ENCODE measurements at regions not wholly inside any gene's neighbourhood (a gene's known extent, or its start where the extent isn't known, plus 50 kb on each side); places are given as distances from the start of the nearest gene placed in this dataset.

DNA sequence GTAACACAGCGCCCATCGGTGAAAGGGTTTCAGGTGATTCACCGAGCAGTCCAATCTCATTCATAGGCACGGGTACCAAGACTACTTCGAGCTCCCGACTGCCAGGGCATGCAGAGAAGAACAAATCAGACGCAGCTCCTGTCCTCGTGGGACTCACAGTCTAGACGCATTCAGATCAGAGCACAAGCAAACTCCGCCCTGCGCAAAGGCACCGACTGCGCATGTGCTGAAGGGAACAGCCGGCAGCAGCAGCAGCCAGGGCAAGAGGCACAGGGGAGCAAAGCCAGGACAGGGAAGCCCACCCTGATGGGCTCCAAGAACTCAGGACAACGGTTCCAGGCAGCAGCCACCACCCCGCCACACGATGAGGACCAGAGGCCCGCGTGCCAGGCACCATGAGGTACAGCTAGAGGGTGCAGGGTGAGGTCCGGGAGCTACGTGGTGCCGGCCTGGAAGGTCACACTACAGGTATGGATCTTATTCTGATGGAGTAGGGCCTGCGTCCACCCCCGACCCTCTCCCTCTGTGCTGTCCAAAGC is 315.7 kb downstream of the FOXL1 start:
- DNase-seq: no peak

DNA sequence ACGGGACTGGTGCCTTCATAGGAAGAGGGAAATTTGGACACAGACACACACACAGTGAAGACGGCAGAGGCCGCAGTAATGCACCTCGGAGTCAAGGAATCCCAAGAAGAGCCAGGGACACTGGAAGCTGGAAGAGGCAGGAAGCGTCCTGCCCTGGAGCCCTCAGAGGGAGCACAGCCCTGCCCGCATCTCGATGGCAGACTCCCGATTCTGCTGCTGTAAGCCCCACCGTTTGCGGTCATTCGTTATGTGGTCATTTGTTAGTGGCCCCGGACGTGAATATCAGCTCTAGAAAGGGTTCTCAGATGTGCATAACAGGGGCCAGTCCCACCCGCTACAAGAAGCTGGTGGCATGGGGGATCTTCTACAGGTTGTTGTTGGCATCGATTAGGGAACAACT is 316.6 kb downstream of the FOXL1 start:
- no peak for DNase-seq

DNA sequence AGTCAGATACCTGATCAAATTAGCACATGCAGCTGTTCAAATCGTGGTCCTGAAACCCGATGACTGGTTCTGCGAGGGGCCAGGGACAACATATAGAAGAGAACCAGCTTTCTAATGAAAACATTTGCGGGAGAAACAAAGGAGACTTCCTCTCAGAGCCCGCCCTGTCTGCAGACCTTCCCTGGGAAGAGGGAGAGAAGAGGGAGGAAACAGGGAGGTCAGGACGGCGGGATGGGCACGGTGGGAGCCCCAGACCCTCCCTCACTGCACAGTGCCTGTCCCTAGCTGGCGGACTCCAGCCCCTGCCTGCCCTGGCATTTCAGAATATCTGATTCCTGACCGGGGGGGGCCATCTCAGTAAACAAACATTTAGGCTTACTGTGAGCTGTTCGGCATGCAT is 317.3 kb downstream of the FOXL1 start:
- DNase-seq: no peak

DNA sequence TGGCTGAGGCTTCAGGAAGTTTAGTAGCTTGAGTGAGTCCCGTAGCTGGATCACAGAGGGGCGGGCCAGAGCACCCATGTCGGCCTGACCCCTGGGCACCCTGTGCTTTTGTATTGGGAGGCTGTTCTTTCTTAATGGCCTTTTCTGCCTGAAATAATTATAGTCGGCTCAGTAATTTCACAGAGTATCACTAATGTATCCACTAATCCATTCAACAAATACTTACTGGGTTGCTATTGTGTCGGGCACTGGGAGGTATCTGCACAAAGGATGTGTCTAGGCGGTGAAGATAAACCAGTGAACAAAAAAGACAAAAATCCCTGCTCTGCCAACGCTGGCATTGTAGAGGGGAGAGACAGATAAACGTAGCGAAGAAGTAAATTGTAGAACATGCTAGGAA is 318.6 kb downstream of the FOXL1 start:
- DNase-seq: no peak

DNA sequence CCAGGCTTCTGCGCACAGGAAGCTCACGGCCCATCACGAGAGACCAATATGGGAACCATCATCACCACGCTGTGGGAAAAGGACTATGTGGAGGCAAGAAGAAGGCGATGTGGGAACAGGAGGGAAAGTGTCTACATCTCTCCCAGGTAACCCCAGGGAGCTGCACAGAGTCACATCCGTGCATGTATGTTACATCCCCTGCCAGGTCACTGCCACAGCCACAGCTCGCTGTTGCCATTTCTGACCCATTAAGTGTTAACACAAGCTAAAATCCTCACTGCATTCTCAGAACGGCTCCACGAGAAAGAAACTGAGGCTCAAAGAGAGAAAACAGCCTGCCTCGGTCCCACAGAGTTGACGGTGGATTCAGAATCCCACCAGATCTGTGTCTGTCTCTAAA is 319.1 kb downstream of the FOXL1 start:
- no peak for DNase-seq

DNA sequence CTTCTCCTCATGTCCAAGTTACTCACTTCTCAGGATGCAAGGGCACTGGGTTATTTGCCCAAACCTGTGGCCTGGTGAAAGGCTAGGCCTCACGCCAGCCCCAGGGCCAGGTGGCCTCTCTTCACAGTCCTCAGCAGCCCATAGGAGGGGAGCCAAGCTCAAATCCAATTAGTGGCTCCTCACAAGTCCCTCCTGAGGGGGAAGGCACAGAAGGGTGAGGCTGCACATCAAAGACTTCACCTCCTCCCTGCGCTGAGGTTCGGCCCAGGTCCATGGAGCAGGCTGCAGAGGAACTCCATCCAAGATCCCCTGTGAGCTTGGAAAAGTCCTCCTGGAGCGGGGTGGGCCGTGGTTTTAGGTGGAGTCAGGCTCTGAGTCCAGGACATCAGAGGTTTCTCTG is 320.0 kb downstream of the FOXL1 start:
- DNase-seq: no peak

DNA sequence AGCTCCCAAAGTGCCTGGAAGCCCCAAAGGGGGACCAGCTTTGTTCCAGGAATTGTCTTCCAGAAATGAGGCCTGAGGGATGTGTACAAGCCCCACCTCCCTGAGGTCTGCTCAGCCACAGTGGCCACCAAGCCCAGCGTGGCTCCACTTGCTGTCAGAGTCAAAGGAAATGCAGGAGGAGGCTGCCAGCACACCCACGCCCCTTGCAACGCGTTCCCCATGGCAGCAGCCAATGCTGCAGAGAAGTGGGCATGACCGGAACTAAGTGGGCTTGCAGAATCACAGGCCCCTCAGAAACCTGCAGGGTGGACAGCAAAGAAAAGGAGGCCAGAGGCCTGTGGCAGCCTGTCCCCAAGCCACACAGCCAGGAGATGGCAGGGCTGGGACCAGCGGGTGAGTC is 320.8 kb downstream of the FOXL1 start:
- DNase-seq: no peak

DNA sequence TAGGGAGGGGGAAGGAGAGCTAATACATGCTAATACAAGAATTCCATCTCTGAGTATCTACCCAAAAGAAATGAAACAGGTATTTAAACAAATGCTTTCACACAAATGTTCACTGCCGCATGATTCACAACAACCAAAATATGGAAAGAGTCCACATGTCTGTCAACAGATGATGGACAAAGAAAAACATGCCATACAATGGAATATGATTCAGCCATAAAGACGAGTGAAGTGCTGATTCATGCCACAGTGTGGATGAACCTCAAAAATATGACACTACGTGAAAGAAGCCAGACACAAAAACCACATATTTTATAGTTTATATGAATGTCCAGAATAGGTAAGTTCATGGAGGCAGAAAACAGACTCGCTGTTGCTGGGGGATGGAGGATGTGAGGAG is 321.4 kb downstream of the FOXL1 start:
- DNase-seq: no peak

DNA sequence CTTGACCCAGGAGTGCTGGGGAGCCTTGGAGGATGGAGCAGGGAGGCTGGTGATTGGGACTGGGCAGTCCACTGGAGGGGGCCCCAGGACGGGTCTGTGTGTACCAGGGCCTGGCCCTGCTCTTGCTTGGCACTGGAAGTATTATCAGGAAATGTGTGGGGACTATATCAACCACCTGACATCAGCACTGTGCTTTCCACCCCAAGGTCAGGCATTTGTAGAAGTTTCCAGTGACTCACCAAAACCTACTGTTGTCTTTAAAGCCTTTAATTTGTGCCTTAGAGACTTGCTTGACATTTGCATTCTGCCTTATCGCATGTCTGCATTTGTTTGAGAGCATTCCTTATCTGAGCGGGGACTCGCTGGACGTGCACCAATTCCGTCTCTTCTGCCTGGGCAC is 323.1 kb downstream of the FOXL1 start:
- no peak for DNase-seq

DNA sequence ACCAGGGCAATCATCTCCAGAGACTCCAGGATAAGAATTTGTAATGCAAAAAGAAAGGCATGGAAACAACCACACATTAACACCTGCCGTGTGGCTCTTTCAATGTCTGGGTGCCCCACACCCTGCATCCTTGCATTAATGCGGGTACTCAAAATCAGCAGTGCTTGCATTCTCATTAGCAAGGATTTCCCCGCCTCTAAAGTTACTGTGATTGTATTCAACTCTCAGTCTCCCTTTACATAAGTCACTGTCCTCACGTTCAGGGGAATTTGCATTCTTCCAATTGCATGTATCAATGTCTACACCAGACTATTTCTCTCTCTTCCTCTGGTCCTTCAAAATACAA is 324.3 kb downstream of the FOXL1 start:
- no peak for DNase-seq

DNA sequence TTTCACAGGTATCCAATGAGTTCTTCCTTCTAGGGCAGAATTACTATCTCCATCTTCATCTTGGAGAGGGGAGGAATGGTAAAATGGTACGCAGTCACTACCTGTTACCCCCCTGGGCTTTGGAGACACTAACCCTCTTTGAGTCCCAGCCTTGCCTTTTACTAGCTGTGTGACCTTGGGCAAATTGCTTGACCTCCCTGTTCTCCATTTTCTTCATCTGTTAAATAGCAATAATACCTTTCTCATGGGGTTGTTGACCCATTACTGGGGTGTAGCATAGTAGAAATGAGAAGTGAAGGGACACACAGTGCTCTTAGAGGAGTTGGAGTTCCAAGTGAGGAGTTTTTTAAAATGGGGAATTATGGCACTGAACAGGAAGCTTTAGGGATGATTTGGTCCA is 324.7 kb downstream of the FOXL1 start:
- DNase-seq: no peak

DNA sequence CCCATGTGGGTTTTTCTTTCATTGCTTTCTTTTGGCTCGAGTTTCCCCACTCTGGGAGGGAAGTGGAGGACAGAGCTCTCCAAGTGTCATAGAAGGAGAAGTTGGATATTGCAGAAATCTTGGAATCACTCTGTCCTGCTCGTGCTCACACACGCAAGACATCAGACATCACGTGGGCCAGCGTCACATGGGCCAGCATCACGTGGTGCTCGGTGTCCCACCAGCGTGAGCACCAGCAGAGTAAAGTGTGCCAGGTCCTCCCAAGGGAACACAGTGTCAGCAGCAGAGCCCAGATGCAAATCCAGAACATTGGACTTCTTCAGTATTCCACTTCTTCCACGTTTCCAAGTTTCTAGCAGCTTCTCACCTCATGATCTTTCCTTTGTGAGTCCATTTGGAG is 327.0 kb downstream of the FOXL1 start:
- no peak for DNase-seq

DNA sequence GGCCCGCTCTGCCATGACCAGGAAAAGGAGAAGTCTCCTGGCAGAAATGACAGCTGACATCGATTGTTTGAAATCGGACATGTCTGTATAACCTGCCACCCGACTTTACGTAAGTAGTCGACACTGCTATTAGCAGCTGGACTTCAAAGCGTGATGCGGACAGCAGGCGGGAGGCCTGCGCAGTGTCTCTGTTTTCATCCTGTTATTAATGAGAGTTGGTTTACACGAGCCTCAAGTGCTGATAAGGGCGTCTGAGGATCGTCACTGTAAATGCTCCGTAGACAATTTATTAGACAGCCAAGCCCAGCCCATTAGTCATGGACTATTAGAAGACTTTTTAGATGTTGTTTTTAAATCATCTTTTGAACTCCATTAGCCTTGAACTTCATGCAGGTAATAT is 328.3 kb downstream of the FOXL1 start:
- no peak for DNase-seq

DNA sequence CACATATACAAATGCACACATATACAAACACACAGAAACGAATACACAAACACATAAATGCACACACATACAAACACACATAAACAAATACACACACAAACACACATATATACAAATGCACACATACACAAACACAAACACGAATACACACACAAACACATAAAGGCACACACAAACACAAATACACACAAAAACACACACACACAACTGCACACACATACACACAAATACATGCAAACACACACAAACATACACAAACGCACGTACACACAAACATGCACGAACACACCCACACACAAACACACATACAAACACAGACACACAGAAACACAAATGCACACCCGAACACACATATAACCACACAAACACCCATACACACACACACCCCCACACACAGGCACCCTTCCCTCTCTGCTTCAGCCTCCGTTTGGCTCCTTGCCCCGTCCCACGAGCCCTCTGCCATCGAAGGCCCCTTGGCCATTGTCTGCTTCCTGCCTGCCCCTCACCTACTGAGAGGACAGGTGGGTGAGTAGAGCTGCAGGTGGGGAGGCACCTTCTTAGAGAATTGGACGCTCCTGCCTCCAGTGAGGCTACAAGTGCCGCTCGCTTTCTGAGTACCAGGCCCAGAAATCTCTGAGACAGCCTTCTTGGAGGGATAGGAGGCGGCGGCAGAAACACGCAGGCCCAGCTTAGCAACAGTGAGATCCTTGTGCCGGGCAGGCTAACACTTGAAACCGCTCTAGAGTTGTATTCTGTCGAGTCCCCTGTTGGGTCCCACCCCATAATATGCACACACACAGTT is 331.2 kb downstream of the FOXL1 start:
- no peak for DNase-seq

DNA sequence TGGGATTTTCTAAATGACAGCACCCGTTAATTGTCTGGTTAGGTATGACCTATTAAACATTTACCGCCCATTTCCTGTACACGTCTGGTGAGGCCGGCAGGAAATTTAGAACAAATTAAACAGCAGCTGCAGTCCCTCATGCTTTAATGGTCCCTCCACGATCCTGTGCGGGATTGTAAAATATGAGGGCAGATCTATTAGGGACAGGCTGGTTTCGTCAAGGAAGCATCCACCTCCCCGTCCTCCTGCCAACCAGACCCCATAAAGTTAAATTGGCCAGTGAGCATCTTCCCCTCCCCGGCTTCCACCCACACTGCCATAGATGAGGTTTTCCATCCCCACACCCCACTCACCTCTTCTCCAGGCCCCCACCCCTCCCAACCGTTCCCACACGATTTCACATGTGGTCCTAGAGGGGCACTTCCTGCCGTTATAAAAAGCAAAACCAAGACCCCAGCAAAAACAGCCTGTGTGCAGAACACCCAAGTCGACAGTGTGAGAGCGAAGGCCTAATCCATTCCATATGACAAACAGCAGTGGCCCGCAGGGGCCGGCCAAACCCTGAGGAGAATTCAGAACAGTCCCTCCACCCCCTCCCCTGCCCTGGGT is 331.9 kb downstream of the FOXL1 start:
- DNase-seq: no peak

DNA sequence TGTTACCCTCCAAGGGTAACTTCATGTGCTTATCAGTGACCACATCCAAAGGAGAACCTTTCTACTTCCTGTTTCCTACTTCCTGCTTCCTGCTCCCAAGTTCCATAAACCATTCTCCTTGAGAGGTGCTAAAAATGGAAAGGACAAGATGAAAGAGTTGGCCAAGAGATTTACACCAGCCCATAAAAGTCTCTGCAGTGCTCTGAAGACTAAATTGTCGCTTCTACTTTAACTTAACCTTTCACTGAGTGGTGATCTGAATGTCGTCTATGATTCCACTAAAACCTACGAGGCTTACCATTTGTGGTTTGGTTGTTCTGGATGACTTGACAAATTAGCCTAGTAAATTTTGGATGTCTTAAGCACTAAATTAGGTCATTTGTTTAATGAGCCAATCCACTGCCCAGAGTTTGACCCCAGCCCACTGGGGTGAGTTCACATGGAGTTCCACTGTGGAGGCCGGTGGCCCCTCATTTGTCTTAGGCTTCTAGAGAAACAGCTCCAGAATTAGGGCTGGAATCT is 333.1 kb downstream of the FOXL1 start:
- DNase-seq: no peak

DNA sequence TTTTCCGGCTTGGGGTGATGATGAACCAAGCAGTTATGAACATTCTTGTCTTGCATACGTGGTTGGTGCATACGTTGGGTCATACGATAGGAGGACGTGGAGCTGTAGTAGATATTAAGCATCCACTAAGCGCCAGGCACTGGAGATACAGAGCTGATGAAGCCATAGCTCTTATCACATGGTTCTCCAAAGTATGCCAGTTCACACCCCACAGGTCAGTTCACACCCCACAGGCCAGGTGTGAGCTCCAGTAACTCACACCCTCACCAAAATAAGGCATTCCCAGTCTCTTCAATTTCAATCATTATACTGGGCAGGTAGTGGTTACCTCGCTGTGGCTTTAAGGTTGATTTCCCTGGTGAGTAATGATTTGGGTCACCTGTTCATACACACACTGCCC is 335.5 kb downstream of the FOXL1 start:
- no peak for DNase-seq

DNA sequence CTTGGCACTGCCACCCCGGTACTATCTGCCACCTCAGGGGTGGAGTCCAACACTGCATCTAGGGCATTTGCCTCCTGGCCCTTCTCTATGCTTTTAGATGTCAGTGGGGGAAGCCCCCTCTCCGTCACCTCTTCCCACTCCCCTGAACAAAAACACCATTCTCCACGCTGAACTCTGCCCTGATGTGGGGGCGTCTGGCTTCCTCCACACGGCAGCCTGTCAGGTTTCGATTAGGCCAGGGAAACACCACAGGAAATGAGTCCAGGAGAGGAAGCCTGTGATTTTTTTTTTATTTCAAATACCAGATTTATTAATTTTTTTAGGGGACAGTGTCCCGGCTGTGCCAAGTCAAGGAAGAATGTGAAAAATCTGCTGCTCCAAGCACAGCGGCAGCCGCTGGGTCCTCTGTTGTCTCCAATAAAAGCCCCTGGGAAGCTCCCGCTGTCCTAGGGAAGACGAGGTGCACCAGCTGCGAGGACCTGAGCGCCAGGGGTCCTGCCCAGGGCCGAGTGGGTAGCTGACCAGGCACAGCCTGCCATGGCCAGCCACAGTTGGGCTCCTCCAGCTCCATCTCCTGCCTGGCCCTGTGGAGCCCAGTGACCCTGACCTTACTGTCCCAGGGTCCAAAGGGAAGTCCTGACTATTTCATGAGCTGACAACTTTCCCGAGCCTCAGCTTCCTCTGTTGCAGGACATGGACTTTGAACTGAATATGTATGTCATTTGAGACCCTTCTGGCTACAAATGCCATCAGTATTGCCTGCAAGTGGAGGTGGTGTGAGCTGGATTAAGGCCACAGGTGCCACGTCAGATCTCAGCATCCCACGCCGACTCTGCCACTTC is 336.7 kb downstream of the FOXL1 start:
- DNase-seq: no peak

DNA sequence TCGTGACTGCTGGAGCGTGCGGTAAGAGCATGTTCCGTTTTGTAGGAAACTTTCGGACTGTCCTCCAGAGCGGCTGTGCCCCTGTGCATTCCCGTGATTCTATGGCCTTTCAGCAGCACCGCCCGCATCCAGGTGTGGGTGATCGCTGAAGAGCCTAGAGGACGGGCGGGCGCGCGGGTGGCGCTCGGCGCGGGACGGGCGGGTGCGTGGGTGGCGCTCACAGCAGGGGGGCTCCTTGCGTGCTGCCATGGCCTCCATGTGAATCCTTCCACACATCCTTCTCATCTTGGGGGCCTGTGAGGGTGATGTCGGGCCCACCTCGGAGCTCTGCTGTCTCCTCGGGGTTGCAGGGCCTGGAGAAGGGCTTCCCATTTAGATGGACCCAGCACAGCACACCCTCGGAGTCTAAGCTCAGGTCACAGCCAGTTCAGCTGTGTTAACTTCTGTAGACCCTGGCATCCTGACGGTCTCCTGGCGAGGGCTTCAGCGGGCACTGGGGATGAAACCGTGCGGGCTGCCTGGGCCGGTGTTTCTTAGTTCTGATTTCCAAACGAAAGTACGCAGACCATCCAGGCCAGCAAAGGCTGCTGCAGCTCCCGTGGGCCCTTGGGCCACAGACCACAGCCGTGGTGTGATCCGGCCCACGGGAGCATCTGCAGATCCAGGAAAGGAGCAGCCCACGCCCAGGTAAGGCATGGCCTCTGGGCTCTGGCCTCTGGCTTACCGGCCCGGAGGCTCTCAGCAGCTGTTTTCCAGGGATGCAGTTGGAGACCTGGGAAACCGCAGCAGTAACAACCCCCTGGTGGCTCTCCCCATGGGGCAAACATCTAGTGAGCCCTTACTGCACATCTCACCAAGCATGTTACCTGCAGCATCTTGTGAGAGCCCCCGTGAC is 339.4 kb downstream of the FOXL1 start:
- DNase-seq: no peak

DNA sequence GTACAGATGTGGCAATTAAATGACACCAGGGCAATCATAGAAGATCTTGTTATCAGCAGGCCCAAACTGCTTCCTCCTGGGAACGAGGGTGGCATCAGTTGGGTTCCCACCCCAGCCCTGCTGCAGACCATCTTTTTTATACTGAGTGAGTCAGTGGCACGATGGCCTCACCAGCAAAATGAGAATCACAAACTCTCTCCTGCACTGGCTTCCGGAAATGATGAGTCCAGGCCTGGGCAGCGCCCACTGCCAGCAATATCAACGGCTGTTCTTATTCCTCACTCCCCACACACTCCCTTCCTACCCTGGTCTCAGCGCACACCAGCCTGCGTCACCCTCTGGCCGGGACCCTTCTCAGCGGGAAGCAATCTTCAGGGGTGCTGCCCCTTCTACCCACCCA is 340.3 kb downstream of the FOXL1 start:
- no peak for DNase-seq

DNA sequence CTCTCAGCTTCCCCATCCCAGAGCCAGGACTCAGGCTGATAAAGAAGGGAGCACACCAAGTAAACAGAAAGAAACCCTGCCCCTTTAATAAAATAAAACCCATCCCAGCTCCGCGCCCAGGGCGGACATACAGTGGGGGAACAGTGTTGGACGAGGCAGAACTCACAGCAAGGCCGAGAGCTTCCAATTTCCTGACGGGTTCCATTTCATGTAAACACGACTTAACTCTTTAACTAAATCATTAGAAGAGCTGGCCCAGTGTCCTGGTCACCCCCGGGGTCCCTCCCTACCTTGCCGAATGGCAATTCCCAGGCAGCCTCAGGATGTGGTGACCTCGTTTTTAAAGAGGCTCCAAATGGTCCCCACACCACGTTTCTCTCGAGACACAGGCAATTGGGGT is 340.7 kb downstream of the FOXL1 start:
- DNase-seq: no peak

DNA sequence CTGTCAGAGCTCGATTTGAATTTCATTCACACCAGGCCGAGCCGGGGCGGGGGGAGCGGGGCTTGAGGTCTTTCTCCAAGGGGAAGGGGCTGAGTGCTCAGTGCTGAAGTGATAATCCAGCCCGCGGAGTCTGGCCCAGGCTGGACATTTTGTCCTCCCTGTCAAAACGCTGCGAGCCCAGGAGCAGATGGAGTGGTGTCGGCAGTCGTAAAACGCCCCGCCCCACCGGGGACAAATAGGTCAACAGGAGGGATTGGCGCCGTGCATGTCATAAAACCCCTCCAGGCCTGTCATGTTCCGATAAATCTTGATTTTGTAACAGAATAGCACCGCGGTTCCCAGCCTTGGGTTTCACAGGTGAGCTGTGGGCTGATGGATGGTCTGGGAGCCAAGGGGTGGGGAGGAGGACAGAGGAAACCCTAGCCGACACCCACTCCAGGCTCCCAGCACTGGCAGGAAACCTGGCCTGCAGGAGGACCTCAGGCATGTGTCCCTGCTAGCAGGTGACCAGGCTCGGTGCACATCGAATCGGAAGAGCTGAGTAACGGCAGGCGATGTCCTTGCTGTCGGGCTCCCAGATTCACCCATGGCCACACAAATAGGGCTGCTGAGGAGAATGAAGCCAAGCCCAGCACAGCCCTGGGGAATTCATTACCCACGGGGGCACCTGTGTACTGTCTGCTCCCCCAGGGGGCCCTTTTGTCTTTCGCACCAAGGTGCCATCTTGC is 341.4 kb downstream of the FOXL1 start:
- no peak for DNase-seq
